Stimulated activated CD4-positive, alpha-beta T cell treated with anti-CD3 and anti-CD28 coated beads, TNF-alpha, amount 100 ng/mL, for 24 hours (primary cell): ENCODE measurements at regions not wholly inside any gene's neighbourhood (a gene's known extent, or its start where the extent isn't known, plus 50 kb on each side); places are given as distances from the start of the nearest gene placed in this dataset.

Source experiments
- DNase-seq, 3 experiments: peaks; one replicate each; pipeline ENCODE4 v3.0.0-alpha.2; 2020; ENCODE audit warnings: low read depth in 3 of 3

DNA sequence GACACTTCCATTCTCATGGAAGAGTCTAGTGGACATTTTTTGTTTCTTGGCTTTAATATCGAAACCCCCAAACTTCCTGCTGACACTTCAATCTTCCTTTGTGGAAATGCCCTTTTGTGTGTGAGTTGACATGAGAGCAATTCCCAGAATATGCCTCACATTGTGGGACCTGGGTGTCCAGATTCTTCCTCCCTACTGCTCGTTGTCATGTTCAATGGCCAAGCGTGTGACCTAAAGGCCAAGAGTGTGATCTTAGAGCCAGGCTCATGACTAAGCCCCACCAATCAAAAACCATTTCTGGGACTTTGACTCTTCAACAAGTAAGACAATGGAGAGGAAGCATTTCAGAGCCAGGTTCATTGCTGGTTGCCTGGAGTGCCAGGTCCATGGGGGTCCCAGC, 52.5 kb upstream of the BMPER start:
- no peak for DNase-seq

DNA sequence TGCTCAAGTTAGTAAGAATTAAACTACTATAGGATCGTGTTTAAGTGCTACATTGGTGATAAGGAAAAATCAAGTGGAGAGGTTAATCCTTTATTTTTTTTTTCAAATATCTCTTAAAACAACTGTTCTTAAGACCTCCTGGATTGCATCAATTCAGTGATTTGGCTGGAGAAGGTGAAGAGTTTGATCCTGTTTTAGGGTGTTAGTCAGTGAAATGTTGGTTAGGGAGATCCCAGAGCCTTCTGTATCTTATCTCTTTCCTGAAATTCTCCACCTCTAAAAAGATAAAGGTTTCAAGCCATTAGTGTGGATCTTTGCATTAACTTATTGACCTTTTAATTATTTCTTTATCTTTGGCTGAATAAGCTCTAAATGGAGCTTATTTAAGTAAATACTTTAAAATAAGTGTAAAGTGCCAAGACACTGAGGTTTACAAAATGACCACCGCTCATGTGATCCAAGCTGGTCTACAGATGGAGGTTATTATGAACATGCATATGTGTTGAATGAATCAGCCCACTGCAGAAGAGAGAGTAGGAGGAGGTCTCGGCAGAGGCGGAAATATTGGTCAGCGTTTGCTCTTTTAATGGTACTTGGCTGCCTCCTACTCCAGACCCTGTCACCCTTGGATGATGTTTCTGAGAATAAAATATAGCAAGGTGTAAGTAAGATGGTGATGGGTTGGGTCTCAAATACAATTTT, 51.8 kb upstream of the BMPER start:
- DNase-seq = no peak

GRCh38 chr7:33854178-33854577, 51.2 kb upstream of the BMPER start:
- no peak for DNase-seq

DNA sequence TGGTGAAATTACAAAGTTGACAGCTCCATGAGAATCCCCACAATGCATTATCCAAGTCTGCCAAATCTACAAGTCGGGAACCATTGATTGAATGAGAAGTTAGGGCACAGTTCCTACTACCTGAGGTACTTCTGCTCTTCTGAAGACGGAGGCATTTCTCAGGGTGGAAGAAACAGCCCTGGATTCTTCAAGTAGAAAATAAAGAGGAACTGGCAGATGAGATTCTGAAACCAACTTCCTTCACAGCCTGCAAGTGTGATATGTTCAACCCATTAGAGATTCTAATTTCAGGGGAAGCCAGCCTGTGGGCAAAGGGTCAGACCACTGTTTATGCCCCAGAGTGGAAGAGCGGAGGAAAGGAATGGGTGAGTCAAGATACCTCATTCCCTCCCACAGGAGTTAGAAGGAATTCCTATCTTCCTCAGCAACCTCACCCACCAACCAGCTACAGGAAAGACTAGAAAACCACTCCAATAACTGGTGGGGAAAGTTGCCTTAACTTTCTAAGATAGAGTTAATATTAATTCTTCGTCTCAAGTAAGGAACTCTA, 50.5 kb upstream of the BMPER start:
- no peak for DNase-seq
